Liver (tissue), 8 donors: ENCODE measurements at regions not wholly inside any gene's neighbourhood (a gene's known extent, or its start where the extent isn't known, plus 50 kb on each side); places are given as distances from the start of the nearest gene placed in this dataset.

ENCODE experiments used
- DNase-seq: peaks from one replicate; pipeline ENCODE4 v3.0.0-alpha.2; 2017; ENCODE audit warnings: low spot score
- H3K27ac ChIP-seq, 2 donors: one replicate each; pipeline ENCODE4 v1.7.0; 2013; ENCODE audit warnings: inconsistent platforms in 2 of 2, low read length in 2 of 2, control low read depth in 1 of 2, low read depth in 1 of 2, mild to moderate bottlenecking in 1 of 2
- H3K27me3 ChIP-seq, 4 donors: one replicate each; pipeline versions ENCODE4 v1.6.1 to v1.7.0; 2013; ENCODE audit warnings: low read length in 3 of 4, inconsistent platforms in 1 of 4, mild to moderate bottlenecking in 1 of 4, moderate library complexity in 1 of 4; ENCODE audit not compliant: control insufficient read depth in 4 of 4, insufficient read depth in 4 of 4
- H3K36me3 ChIP-seq, 4 donors: one replicate each; pipeline versions ENCODE4 v1.6.1 to v1.7.0; 2013; ENCODE audit warnings: low read length in 3 of 4, mild to moderate bottlenecking in 3 of 4, low read depth in 1 of 4, moderate library complexity in 1 of 4; ENCODE audit not compliant: control insufficient read depth in 4 of 4, insufficient read depth in 3 of 4
- H3K4me1 ChIP-seq, 4 donors: one replicate each; pipeline versions ENCODE4 v1.6.1 to v1.7.0; 2013; ENCODE audit warnings: low read length in 3 of 4, mild to moderate bottlenecking in 3 of 4, moderate library complexity in 1 of 4; ENCODE audit not compliant: control insufficient read depth in 4 of 4, insufficient read depth in 4 of 4
- H3K4me3 ChIP-seq, 3 donors: one replicate each; pipeline versions ENCODE4 v1.6.1 to v1.7.0; 2013; ENCODE audit warnings: low read length in 3 of 3, control low read depth in 1 of 3, low read depth in 1 of 3, mild to moderate bottlenecking in 1 of 3
- H3K9ac ChIP-seq, 2 donors: one replicate each; pipeline ENCODE4 v1.7.0; 2013; ENCODE audit warnings: low read length in 2 of 2, mild to moderate bottlenecking in 2 of 2, moderate library complexity in 2 of 2, control low read depth in 1 of 2, low read depth in 1 of 2
- H3K9me3 ChIP-seq, 4 donors: one replicate each; pipeline versions ENCODE4 v1.6.1 to v1.7.0; 2013; ENCODE audit warnings: low read length in 3 of 4; ENCODE audit not compliant: control insufficient read depth in 4 of 4
- ATF3 ChIP-seq: IDR thresholded peaks from 2 replicates; pipeline ENCODE4 v1.6.1; 2016; ENCODE audit warnings: antibody characterized with exemption
- EGR1 ChIP-seq, 2 donors: IDR thresholded peaks; 2 replicates each; pipeline ENCODE4 v1.6.1; 2016 to 2018; ENCODE audit warnings: antibody characterized with exemption in 2 of 2, low read depth in 2 of 2
- FOXA1 ChIP-seq: IDR thresholded peaks from 2 replicates; pipeline ENCODE4 v1.6.1; 2016; ENCODE audit warnings: antibody characterized with exemption
- FOXA2 ChIP-seq: IDR thresholded peaks from 2 replicates; pipeline ENCODE4 v1.6.1; 2016; ENCODE audit warnings: antibody characterized with exemption
- GABPA ChIP-seq, 2 donors: IDR thresholded peaks in 1 of 2; conservative IDR thresholded peaks in 1 of 2; 2 replicates each; pipeline ENCODE4 v1.6.1; 2016; ENCODE audit warnings: antibody characterized with exemption in 2 of 2, mild to moderate bottlenecking in 1 of 2, moderate library complexity in 1 of 2
- HNF4A ChIP-seq, 2 donors: conservative IDR thresholded peaks; 2 replicates each; pipeline ENCODE4 v1.6.1; 2016; ENCODE audit warnings: antibody characterized with exemption in 2 of 2, mild to moderate bottlenecking in 2 of 2
- HNF4G ChIP-seq: IDR thresholded peaks from 2 replicates; pipeline ENCODE4 v1.6.1; 2016; ENCODE audit warnings: antibody characterized with exemption
- JUND ChIP-seq, 2 donors: IDR thresholded peaks; 2 replicates each; pipeline ENCODE4 v1.6.1; 2016; ENCODE audit warnings: antibody characterized with exemption in 2 of 2
- NR2F2 ChIP-seq: IDR thresholded peaks from 2 replicates; pipeline ENCODE4 v1.6.1; 2016; ENCODE audit warnings: antibody characterized with exemption
- RAD21 ChIP-seq, 2 donors: IDR thresholded peaks; 2 replicates each; pipeline ENCODE4 v1.6.1; 2016; ENCODE audit warnings: antibody characterized with exemption in 2 of 2, mild to moderate bottlenecking in 2 of 2
- RXRA ChIP-seq, 2 donors: IDR thresholded peaks; 2 replicates each; pipeline ENCODE4 v1.6.1; 2017 to 2018; ENCODE audit warnings: antibody characterized with exemption in 2 of 2, mild to moderate bottlenecking in 1 of 2
- SP1 ChIP-seq: IDR thresholded peaks from 2 replicates; pipeline ENCODE4 v1.6.1; 2018; ENCODE audit warnings: antibody characterized with exemption, mild to moderate bottlenecking
- TAF1 ChIP-seq: conservative IDR thresholded peaks from 2 replicates; pipeline ENCODE4 v1.6.1; 2016; ENCODE audit warnings: antibody characterized with exemption, mild to moderate bottlenecking
- YY1 ChIP-seq: IDR thresholded peaks from 2 replicates; pipeline ENCODE4 v1.6.1; 2016; ENCODE audit warnings: antibody characterized with exemption, mild to moderate bottlenecking
- ZBTB33 ChIP-seq: IDR thresholded peaks from 2 replicates; pipeline ENCODE4 v1.6.1; 2016; ENCODE audit warnings: antibody characterized with exemption
- WGBS: extraction: QIAGEN DNeasy Blood & Tissue Kit; methylation state at CpG from one replicate; pipeline ENCODE4 v1.1.7; 2013; 5-methylcytosine and 5-hydroxymethylcytosine counted together
- TF ChIP-seq, protein P1 (sequence below): fragments of 150-350 bp; IDR thresholded peaks from 2 replicates; pipeline ENCODE4 v1.5.1; 2017; ENCODE audit warnings: improper control_type of control experiment, low read depth, low read length; ENCODE audit not compliant: missing input control
- TF ChIP-seq, protein P2 (sequence below): IDR thresholded peaks from 2 replicates; pipeline ENCODE4 v1.6.1; 2016; ENCODE audit warnings: antibody characterized with exemption, mild to moderate bottlenecking
- donor health status: healthy.
- donor health status: healthy.
- donor health status: healthy.
- donor health status: healthy.
- donor health status: healthy.

DNA sequence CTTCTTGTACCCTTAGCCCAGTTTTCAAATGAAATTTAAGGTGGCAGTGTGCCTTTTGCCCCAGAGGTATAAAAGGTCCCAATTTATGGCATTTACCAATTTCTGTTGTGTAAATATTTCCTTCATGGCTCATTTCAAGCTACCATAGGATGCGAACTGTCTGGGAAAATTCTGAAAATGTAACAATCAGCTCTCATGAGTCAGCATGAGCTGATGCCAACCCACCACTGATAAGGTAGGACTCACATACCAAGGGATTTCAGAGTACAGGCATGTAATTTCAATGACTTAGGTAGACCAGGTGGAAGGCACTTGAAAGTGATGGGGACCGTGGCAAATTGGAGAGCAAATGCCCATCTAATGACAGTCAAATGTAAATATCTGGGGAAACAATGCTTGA is 169.5 kb downstream of the TTC8 start:
- 88% methylated on average over 2 of the region's 2 CpGs for WGBS

DNA sequence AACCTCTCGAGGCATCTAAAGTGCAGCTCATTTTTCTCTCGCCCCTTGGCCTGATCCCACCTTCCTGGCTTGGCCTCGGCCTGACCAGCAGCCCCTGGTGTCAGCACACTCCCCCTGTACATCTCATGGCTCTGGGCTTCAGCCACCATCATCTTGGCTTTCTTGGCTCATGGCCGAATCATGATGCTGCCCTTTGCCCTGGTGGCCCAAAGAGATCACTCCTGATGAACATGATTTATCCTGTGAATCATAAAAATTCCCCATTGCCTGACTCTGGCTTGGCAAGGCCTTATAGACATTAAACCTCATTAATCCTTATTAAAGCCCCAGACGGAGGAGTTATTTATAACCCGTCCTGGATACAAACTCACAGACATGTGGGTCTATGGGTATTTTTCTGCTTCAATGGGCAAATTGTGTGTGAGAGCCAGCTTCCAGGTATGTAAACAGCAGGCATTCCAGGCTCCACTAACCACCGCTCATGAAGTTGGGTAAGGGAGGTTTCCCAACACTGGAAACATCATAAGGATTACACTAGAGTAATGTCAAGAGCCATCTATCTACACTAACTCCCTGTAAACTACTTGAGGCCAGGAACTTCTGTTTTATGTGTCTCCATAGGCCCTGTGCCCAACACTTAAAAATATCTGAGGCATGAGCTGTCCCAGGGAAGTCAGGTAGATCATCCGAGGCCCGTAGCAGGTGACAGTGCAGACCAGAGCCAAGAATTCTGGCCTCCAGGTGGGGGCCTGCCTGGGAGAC is 171.2 kb downstream of the TTC8 start:
- Histone ChIP-seq H3K36me3 (no peaks in the 10 kb centered on the region), H3K4me1 (no peaks in the 10 kb centered on the region), H3K9ac (no peak overlapping the region), H3K9me3 (no peaks in the 10 kb centered on the region), H3K27me3 (peaks cover 0 to 4% (median 0%) of the 10 kb centered on the region in 4 donors), H3K4me3 (no peak overlapping the region), H3K27ac (no peak overlapping the region)
- WGBS, result 72% methylated on average over 9 of the region's 9 CpGs
- DNase-seq, result no peak
- no peak for TF ChIP-seq FOXA1
- TF ChIP-seq NR2F2, result no peak
- TF ChIP-seq RXRA (IDR thresholded peaks at IDR 0.05), result no peak
- no peak for TF ChIP-seq RAD21 (IDR thresholded peaks at IDR 0.05)
- no peak for TF ChIP-seq JUND (IDR thresholded peaks at IDR 0.05)
- TF ChIP-seq ATF3, result no peak
- no peak for TF ChIP-seq HNF4G
- TF ChIP-seq, protein P1, sequence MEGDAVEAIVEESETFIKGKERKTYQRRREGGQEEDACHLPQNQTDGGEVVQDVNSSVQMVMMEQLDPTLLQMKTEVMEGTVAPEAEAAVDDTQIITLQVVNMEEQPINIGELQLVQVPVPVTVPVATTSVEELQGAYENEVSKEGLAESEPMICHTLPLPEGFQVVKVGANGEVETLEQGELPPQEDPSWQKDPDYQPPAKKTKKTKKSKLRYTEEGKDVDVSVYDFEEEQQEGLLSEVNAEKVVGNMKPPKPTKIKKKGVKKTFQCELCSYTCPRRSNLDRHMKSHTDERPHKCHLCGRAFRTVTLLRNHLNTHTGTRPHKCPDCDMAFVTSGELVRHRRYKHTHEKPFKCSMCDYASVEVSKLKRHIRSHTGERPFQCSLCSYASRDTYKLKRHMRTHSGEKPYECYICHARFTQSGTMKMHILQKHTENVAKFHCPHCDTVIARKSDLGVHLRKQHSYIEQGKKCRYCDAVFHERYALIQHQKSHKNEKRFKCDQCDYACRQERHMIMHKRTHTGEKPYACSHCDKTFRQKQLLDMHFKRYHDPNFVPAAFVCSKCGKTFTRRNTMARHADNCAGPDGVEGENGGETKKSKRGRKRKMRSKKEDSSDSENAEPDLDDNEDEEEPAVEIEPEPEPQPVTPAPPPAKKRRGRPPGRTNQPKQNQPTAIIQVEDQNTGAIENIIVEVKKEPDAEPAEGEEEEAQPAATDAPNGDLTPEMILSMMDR, result no peak
- no peak for TF ChIP-seq HNF4A (conservative IDR thresholded peaks at IDR 0.05)
- no peak for TF ChIP-seq YY1
- no peak for TF ChIP-seq GABPA (IDR thresholded peaks at IDR 0.05 in 1 of 2, conservative IDR thresholded peaks at IDR 0.05 in 1 of 2)
- no peak for TF ChIP-seq FOXA2
- no peak for TF ChIP-seq SP1

More for the DNA sequence above, 169.5 kb downstream of the TTC8 start:
- TF ChIP-seq FOXA1 (no peak), SP1 (no peak), EGR1 (IDR thresholded peaks at IDR 0.05; ENCODE audit: low read depth in 2 of 2) (no peak), NR2F2 (no peak), HNF4A (conservative IDR thresholded peaks at IDR 0.05) (no peak), ZBTB33 (no peak), YY1 (no peak), RAD21 (IDR thresholded peaks at IDR 0.05) (no peak), TAF1 (no peak), ATF3 (no peak)
- TF ChIP-seq, protein P2, sequence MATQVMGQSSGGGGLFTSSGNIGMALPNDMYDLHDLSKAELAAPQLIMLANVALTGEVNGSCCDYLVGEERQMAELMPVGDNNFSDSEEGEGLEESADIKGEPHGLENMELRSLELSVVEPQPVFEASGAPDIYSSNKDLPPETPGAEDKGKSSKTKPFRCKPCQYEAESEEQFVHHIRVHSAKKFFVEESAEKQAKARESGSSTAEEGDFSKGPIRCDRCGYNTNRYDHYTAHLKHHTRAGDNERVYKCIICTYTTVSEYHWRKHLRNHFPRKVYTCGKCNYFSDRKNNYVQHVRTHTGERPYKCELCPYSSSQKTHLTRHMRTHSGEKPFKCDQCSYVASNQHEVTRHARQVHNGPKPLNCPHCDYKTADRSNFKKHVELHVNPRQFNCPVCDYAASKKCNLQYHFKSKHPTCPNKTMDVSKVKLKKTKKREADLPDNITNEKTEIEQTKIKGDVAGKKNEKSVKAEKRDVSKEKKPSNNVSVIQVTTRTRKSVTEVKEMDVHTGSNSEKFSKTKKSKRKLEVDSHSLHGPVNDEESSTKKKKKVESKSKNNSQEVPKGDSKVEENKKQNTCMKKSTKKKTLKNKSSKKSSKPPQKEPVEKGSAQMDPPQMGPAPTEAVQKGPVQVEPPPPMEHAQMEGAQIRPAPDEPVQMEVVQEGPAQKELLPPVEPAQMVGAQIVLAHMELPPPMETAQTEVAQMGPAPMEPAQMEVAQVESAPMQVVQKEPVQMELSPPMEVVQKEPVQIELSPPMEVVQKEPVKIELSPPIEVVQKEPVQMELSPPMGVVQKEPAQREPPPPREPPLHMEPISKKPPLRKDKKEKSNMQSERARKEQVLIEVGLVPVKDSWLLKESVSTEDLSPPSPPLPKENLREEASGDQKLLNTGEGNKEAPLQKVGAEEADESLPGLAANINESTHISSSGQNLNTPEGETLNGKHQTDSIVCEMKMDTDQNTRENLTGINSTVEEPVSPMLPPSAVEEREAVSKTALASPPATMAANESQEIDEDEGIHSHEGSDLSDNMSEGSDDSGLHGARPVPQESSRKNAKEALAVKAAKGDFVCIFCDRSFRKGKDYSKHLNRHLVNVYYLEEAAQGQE, result no peak
- no peaks in the 10 kb centered on the region for H3K9me3 ChIP-seq
- DNase-seq, result no peak
- H3K27ac ChIP-seq, result no peak overlapping the region
- no peaks in the 10 kb centered on the region for H3K36me3 ChIP-seq
- no peak overlapping the region for H3K4me3 ChIP-seq
- H3K9ac ChIP-seq, result no peak overlapping the region
- no peaks in the 10 kb centered on the region for H3K4me1 ChIP-seq
- H3K27me3 ChIP-seq, result no peaks in the 10 kb centered on the region
